Activated CD4-positive, alpha-beta T cell treated with anti-CD3 and anti-CD28 coated beads, Interleukin-10, Interleukin-2, amounts not matched to agents 100 ng/mL and 50 ng/mL, durations not matched to agents 16 hours and 8 hours (primary cell): ENCODE measurements at regions not wholly inside any gene's neighbourhood (a gene's known extent, or its start where the extent isn't known, plus 50 kb on each side); places are given as distances from the start of the nearest gene placed in this dataset.

ENCODE experiments used
- DNase-seq: peaks from one replicate; pipeline ENCODE4 v3.0.0-alpha.2; 2020

- DNase-seq = no peak
These were observed 602.6 kb downstream of the SEMA5A start for GRCh38 chr5:8943301-8943700.

- DNase-seq = no peak
These were observed 601.9 kb downstream of the SEMA5A start for GRCh38 chr5:8944005-8944404.

- no peak for DNase-seq
These were observed 599.9 kb downstream of the SEMA5A start for GRCh38 chr5:8945972-8946371.

- DNase-seq = no peak
These were observed 596.0 kb downstream of the SEMA5A start for GRCh38 chr5:8949908-8950307.

GRCh38 chr5:8952147-8952546 lies 593.7 kb downstream of the SEMA5A start:
- DNase-seq = no peak

- DNase-seq = no peak
These were observed 592.9 kb downstream of the SEMA5A start for GRCh38 chr5:8953016-8953415.

- no peak for DNase-seq
These were observed 591.9 kb downstream of the SEMA5A start for GRCh38 chr5:8953911-8954438.

- DNase-seq = no peak
These were observed 591.1 kb downstream of the SEMA5A start for GRCh38 chr5:8954801-8955200.

GRCh38 chr5:8956659-8957058 lies 589.2 kb downstream of the SEMA5A start:
- DNase-seq = no peak

- no peak for DNase-seq
These were observed 587.3 kb downstream of the SEMA5A start for GRCh38 chr5:8958602-8959001.

GRCh38 chr5:8961219-8961618 lies 584.7 kb downstream of the SEMA5A start:
- DNase-seq = no peak

GRCh38 chr5:8961956-8962355 lies 583.9 kb downstream of the SEMA5A start:
- DNase-seq = no peak

- DNase-seq = no peak
These were observed 564.9 kb downstream of the SEMA5A start for GRCh38 chr5:8981016-8981415.

GRCh38 chr5:8981496-8981895 lies 564.4 kb downstream of the SEMA5A start:
- no peak for DNase-seq

GRCh38 chr5:8984386-8984785 lies 561.5 kb downstream of the SEMA5A start:
- DNase-seq = no peak
